Neuronal stem cell (in vitro differentiated cells): ENCODE measurements at regions not wholly inside any gene's neighbourhood (a gene's known extent, or its start where the extent isn't known, plus 50 kb on each side); places are given as distances from the start of the nearest gene placed in this dataset.

Source experiments
- DNase-seq: peaks from one replicate; pipeline ENCODE4 v3.0.0-alpha.2; 2013; ENCODE audit warnings: low spot score
- H2AFZ ChIP-seq: one replicate; pipeline ENCODE4 v1.6.1; 2013; ENCODE audit warnings: mild to moderate bottlenecking, low read length, inconsistent platforms
- H2AK5ac ChIP-seq: 2 replicates; pipeline ENCODE4 v1.6.1; 2013; ENCODE audit warnings: low read depth, mild to moderate bottlenecking, inconsistent platforms, low read length, moderate library complexity, mixed read lengths
- H2BK120ac ChIP-seq: 2 replicates; pipeline ENCODE4 v1.6.1; 2013; ENCODE audit warnings: low read depth, mild to moderate bottlenecking, inconsistent platforms, low read length, moderate library complexity, mixed read lengths
- H2BK12ac ChIP-seq: one replicate; pipeline ENCODE4 v1.6.1; 2013; ENCODE audit warnings: low read length, inconsistent platforms
- H2BK15ac ChIP-seq: 2 replicates; pipeline ENCODE4 v1.6.1; 2013; ENCODE audit warnings: mild to moderate bottlenecking, low read length, inconsistent platforms, mixed read lengths
- H2BK5ac ChIP-seq: one replicate; pipeline ENCODE4 v1.6.1; 2013; ENCODE audit warnings: inconsistent platforms, mild to moderate bottlenecking, low read length, moderate library complexity
- H3K14ac ChIP-seq: one replicate; pipeline ENCODE4 v1.6.1; 2013; ENCODE audit warnings: low read length, inconsistent platforms
- H3K18ac ChIP-seq: 2 replicates; pipeline ENCODE4 v1.6.1; 2013; ENCODE audit warnings: low read length, inconsistent platforms
- H3K23ac ChIP-seq: 2 replicates; pipeline ENCODE4 v1.6.1; 2013; ENCODE audit warnings: low read depth, mild to moderate bottlenecking, mixed read lengths, low read length, inconsistent platforms; ENCODE audit not compliant: poor library complexity
- H3K27ac ChIP-seq: replicated peaks from 3 replicates; pipeline ENCODE4 v1.5.1; 2013; ENCODE audit warnings: low read length, inconsistent platforms
- H3K27me3 ChIP-seq, 3 experiments: 2 replicates each; pipeline ENCODE4 v1.6.1; 2013; ENCODE audit warnings: low read length in 3 of 3, mild to moderate bottlenecking in 2 of 3, inconsistent platforms in 1 of 3, low read depth in 1 of 3, mixed read lengths in 1 of 3, moderate library complexity in 1 of 3; ENCODE audit not compliant: control insufficient read depth in 3 of 3, insufficient read depth in 3 of 3
- H3K36me3 ChIP-seq, 2 donors: replicated peaks in 1 of 2; 2 replicates each; pipeline ENCODE4 v1.6.1; 2013; ENCODE audit warnings: low read length in 2 of 2; ENCODE audit not compliant: control insufficient read depth in 2 of 2, insufficient read depth in 2 of 2
- H3K4ac ChIP-seq: 2 replicates; pipeline ENCODE4 v1.6.1; 2013; ENCODE audit warnings: inconsistent platforms, mild to moderate bottlenecking, low read length, moderate library complexity
- H3K4me1 ChIP-seq, 2 donors: 1 replicate in 1 of 2; 2 replicates in 1 of 2; pipeline ENCODE4 v1.6.1; 2013; ENCODE audit warnings: low read length in 2 of 2, low read depth in 1 of 2; ENCODE audit not compliant: control insufficient read depth in 2 of 2, insufficient read depth in 1 of 2
- H3K4me2 ChIP-seq: one replicate; pipeline ENCODE4 v1.6.1; 2013; ENCODE audit warnings: mild to moderate bottlenecking, low read length, inconsistent platforms; ENCODE audit not compliant: insufficient read depth, poor library complexity, severe bottlenecking
- H3K4me3 ChIP-seq, 2 donors: 2 replicates each; pipeline ENCODE4 v1.5.1; 2013; ENCODE audit warnings: low read length in 2 of 2, mild to moderate bottlenecking in 2 of 2, inconsistent platforms in 1 of 2, moderate library complexity in 1 of 2
- H3K79me1 ChIP-seq: one replicate; pipeline ENCODE4 v1.6.1; 2013; ENCODE audit warnings: low read depth, mild to moderate bottlenecking, inconsistent platforms, low read length, moderate library complexity
- H3K9ac ChIP-seq: one replicate; pipeline ENCODE4 v1.6.1; 2013; ENCODE audit warnings: mild to moderate bottlenecking, low read depth, low read length, inconsistent platforms; ENCODE audit not compliant: poor library complexity
- H3K9me3 ChIP-seq, 2 donors: replicated peaks in 1 of 2; 2 replicates each; pipeline versions ENCODE3 to v1.6.1; 2013; ENCODE audit warnings: low read length in 2 of 2, mild to moderate bottlenecking in 2 of 2, inconsistent platforms in 1 of 2, low read depth in 1 of 2, mixed read lengths in 1 of 2, moderate library complexity in 1 of 2; ENCODE audit not compliant: control insufficient read depth in 2 of 2, insufficient read depth in 1 of 2
- H4K8ac ChIP-seq: one replicate; pipeline ENCODE4 v1.6.1; 2013; ENCODE audit warnings: low read depth, mild to moderate bottlenecking, inconsistent platforms, low read length, moderate library complexity
- H4K91ac ChIP-seq: one replicate; pipeline ENCODE4 v1.6.1; 2013; ENCODE audit warnings: low read length, low read depth, mild to moderate bottlenecking, inconsistent platforms; ENCODE audit not compliant: poor library complexity
- WGBS, 2 donors: extraction: QIAGEN DNeasy Blood & Tissue Kit; methylation state at CpG; one replicate each; pipeline ENCODE4 v1.1.7; 2013; ENCODE audit warnings: missing lambda C conversion rate in 2 of 2, mixed read lengths in 1 of 2; ENCODE audit not compliant: insufficient read length in 2 of 2, insufficient replicate concordance in 1 of 2; ENCODE audit errors: extremely low coverage in 2 of 2; 5-methylcytosine and 5-hydroxymethylcytosine counted together

GRCh38 chr21:31543191-31543590, 116.3 kb upstream of the SOD1 start:
- no peak overlapping the region for H3K27ac ChIP-seq

GRCh38 chr21:31538816-31539215, 120.7 kb upstream of the SOD1 start:
- Histone ChIP-seq H3K4me1 (peaks cover 0 to 3% of the 10 kb centered on the region in 2 donors), H2AFZ (no peak overlapping the region), H4K91ac (no peak overlapping the region), H3K9ac (no peak overlapping the region), H4K8ac (no peak overlapping the region), H3K23ac (no peak overlapping the region), H2BK5ac (no peak overlapping the region), H3K27me3 (no peaks in the 10 kb centered on the region), H3K27ac (no peak overlapping the region), H3K14ac (no peak overlapping the region), H2BK120ac (no peak overlapping the region), H3K9me3 (no peaks in the 10 kb centered on the region), H3K4ac (no peak overlapping the region), H3K4me3 (no peak overlapping the region), H2AK5ac (no peak overlapping the region), H2BK12ac (no peak overlapping the region), H2BK15ac (no peak overlapping the region), H3K36me3 (peaks cover 6 to 25% of the 10 kb centered on the region in 2 donors), H3K18ac (no peak overlapping the region), H3K4me2 (no peak overlapping the region), H3K79me1 (peaks cover 8% of the 10 kb centered on the region)
- WGBS, 2 donors, result no CpG with 5 or more reads among the region's 10 CpGs
- DNase-seq, result no peak

More at GRCh38 chr21:31543191-31543590, 116.3 kb upstream of the SOD1 start:
- Histone ChIP-seq H3K9ac (no peak overlapping the region), H2BK120ac (no peak overlapping the region), H3K18ac (no peak overlapping the region), H3K27me3 (no peaks in the 10 kb centered on the region), H3K14ac (no peak overlapping the region), H3K4me3 (no peak overlapping the region), H3K4ac (no peak overlapping the region), H3K36me3 (peaks cover 3 to 13% of the 10 kb centered on the region in 2 donors), H2AFZ (no peak overlapping the region), H3K4me2 (no peak overlapping the region), H3K4me1 (peaks cover 8% of the 10 kb centered on the region in 2 donors), H3K9me3 (no peaks in the 10 kb centered on the region), H3K23ac (no peak overlapping the region), H3K79me1 (peaks cover 4% of the 10 kb centered on the region), H2BK5ac (no peak overlapping the region), H4K91ac (no peak overlapping the region), H2BK12ac (no peak overlapping the region), H2BK15ac (no peak overlapping the region), H4K8ac (no peak overlapping the region), H2AK5ac (no peak overlapping the region)
- DNase-seq, result no peak
- no CpG with 5 or more reads among the region's 16 CpGs for WGBS, 2 donors

GRCh38 chr21:31537872-31538576, 121.5 kb upstream of the SOD1 start:
- WGBS, 2 donors, result no CpG with 5 or more reads among the region's 10 CpGs

GRCh38 chr21:31536138-31536537, 123.4 kb upstream of the SOD1 start:
- Histone ChIP-seq H2BK15ac (no peak overlapping the region), H4K91ac (no peak overlapping the region), H2BK12ac (no peak overlapping the region), H3K27ac (no peak overlapping the region), H3K4me1 (peaks cover 4 to 9% of the 10 kb centered on the region in 2 donors), H2BK5ac (no peak overlapping the region), H3K18ac (no peak overlapping the region), H3K36me3 (peaks cover 4 to 23% of the 10 kb centered on the region in 2 donors), H3K9ac (no peak overlapping the region), H3K9me3 (no peaks in the 10 kb centered on the region), H4K8ac (no peak overlapping the region), H3K4me2 (no peak overlapping the region), H3K27me3 (no peaks in the 10 kb centered on the region), H3K4ac (no peak overlapping the region), H3K79me1 (peaks cover 6% of the 10 kb centered on the region), H3K14ac (no peak overlapping the region), H2AK5ac (no peak overlapping the region), H3K23ac (no peak overlapping the region), H2AFZ (no peak overlapping the region), H3K4me3 (no peak overlapping the region), H2BK120ac (no peak overlapping the region)
- no peak for DNase-seq
- no CpG with 5 or more reads among the region's 8 CpGs for WGBS, 2 donors

More at GRCh38 chr21:31537872-31538576, 121.5 kb upstream of the SOD1 start:
- Histone ChIP-seq H3K4me2 (no peak overlapping the region), H2BK12ac (no peak overlapping the region), H4K91ac (no peak overlapping the region), H3K9ac (no peak overlapping the region), H3K14ac (no peak overlapping the region), H3K27me3 (no peaks in the 10 kb centered on the region), H2AFZ (no peak overlapping the region), H2AK5ac (no peak overlapping the region), H2BK15ac (no peak overlapping the region), H3K18ac (no peak overlapping the region), H3K4me1 (peaks cover 0 to 3% of the 10 kb centered on the region in 2 donors), H3K4ac (no peak overlapping the region), H3K27ac (no peak overlapping the region), H4K8ac (no peak overlapping the region), H3K9me3 (no peaks in the 10 kb centered on the region), H2BK120ac (no peak overlapping the region), H3K36me3 (peaks cover 6 to 28% of the 10 kb centered on the region in 2 donors), H3K79me1 (peaks cover 7% of the 10 kb centered on the region), H2BK5ac (no peak overlapping the region), H3K23ac (no peak overlapping the region), H3K4me3 (no peak overlapping the region)
- DNase-seq, result no peak
